Endothelial cell of umbilical vein (primary cell): ENCODE measurements at regions not wholly inside any gene's neighbourhood (a gene's known extent, or its start where the extent isn't known, plus 50 kb on each side); places are given as distances from the start of the nearest gene placed in this dataset.

Experiments used
- BruUV-seq: library from RNA; stranded (reverse); fragments of 400-500 nt; replicated peaks from 2 replicates; lab custom pipeline; 2021; lab: Mats Ljungman, UMichigan
- CTCF ChIA-PET: fragments of 300-600, 350-600 bp; sonication (Branson Sonifier 250); formaldehyde crosslinking; loops from one replicate; lab custom pipeline; 2021; ENCODE audit warnings: antibody characterized with exemption, inconsistent platforms; lab: Charles Lee
- POLR2A ChIA-PET: fragments of 300-600, 350-600 bp; sonication (Branson Sonifier 250); formaldehyde crosslinking; loops from one replicate; lab custom pipeline; 2021; ENCODE audit warnings: antibody characterized with exemption, inconsistent platforms; lab: Charles Lee
- DNase-seq: peaks from one replicate; pipeline ENCODE4 v3.0.0-alpha.2; 2011; ENCODE audit warnings: low read depth, low spot score
- FAIRE-seq: peaks from 2 replicates; lab custom pipeline; 2011; peaks lifted over from hg19 to GRCh38; lab: Jason Lieb, UNC
- H2AFZ ChIP-seq: 2 replicates; pipeline ENCODE4 v1.6.0; 2012; ENCODE audit warnings: low read depth, low read length, control low read depth, inconsistent platforms
- H3K27ac ChIP-seq: 2 replicates; pipeline ENCODE4 v1.5.1; 2011; ENCODE audit warnings: low read depth, mild to moderate bottlenecking, control low read depth, low read length, moderate library complexity; ENCODE audit not compliant: insufficient read depth
- H3K27me3 ChIP-seq, 2 experiments: 2 replicates each; pipeline versions ENCODE4 v1.6.0 to v1.6.1; 2011; ENCODE audit warnings: low read length in 2 of 2, mixed read lengths in 1 of 2; ENCODE audit not compliant: control insufficient read depth in 2 of 2, insufficient read depth in 2 of 2
- H3K36me3 ChIP-seq, 2 experiments: 2 replicates in 1 of 2; 3 replicates in 1 of 2; pipeline ENCODE4 v1.5.1; 2011; ENCODE audit warnings: low read length in 2 of 2, mild to moderate bottlenecking in 1 of 2, moderate library complexity in 1 of 2; ENCODE audit not compliant: control insufficient read depth in 2 of 2, insufficient read depth in 2 of 2; ENCODE audit errors: extremely low read depth in 1 of 2
- H3K4me1 ChIP-seq: 3 replicates; pipeline ENCODE4 v1.5.1; 2011; ENCODE audit warnings: mild to moderate bottlenecking, low read length; ENCODE audit not compliant: control insufficient read depth, insufficient read depth; ENCODE audit errors: extremely low read depth
- H3K4me2 ChIP-seq: 2 replicates; pipeline ENCODE4 v1.6.1; 2011; ENCODE audit warnings: low read length, control low read depth, mixed read lengths; ENCODE audit not compliant: insufficient read depth
- H3K4me3 ChIP-seq, 3 experiments: fragments of 200-600 bp in 1 of 3; sonication (generic), shearing (Covaris generic) in 1 of 3; replicated peaks in 1 of 3; 2 replicates each; pipeline ENCODE4 v1.5.1; 2011 to 2016; ENCODE audit warnings: control low read depth in 3 of 3, low read length in 3 of 3, mild to moderate bottlenecking in 2 of 3, inconsistent platforms in 1 of 3, low read depth in 1 of 3, moderate library complexity in 1 of 3; ENCODE audit not compliant: insufficient read depth in 1 of 3
- H3K79me2 ChIP-seq: 2 replicates; pipeline ENCODE4 v1.6.0; 2012; ENCODE audit warnings: low read length, inconsistent platforms; ENCODE audit not compliant: control insufficient read depth, insufficient read depth
- H3K9ac ChIP-seq: replicated peaks from 2 replicates; pipeline ENCODE3; 2011; ENCODE audit warnings: low read length, control low read depth; ENCODE audit not compliant: insufficient read depth; ENCODE audit errors: extremely low read depth
- H3K9me1 ChIP-seq: replicated peaks from 3 replicates; pipeline ENCODE4 v1.6.0; 2011; ENCODE audit warnings: mild to moderate bottlenecking, low read length; ENCODE audit not compliant: control insufficient read depth, insufficient read depth; ENCODE audit errors: extremely low read depth
- H3K9me3 ChIP-seq: replicated peaks from 2 replicates; pipeline ENCODE4 v1.5.1; 2012; ENCODE audit warnings: low read length, inconsistent platforms; ENCODE audit not compliant: control insufficient read depth, insufficient read depth
- H4K20me1 ChIP-seq: replicated peaks from 2 replicates; pipeline ENCODE3; 2011; ENCODE audit warnings: mild to moderate bottlenecking, low read length; ENCODE audit not compliant: control insufficient read depth, insufficient read depth; ENCODE audit errors: extremely low read depth
- CTCF ChIP-seq, 2 donors: IDR thresholded peaks; 1 replicate in 1 of 2; 2 replicates in 1 of 2; pipeline ENCODE4 v1.5.1; 2011; ENCODE audit warnings: low read length in 2 of 2, mild to moderate bottlenecking in 2 of 2, moderate library complexity in 2 of 2, control low read depth in 1 of 2, inconsistent platforms in 1 of 2, low read depth in 1 of 2; ENCODE audit not compliant: insufficient read depth in 1 of 2; ENCODE audit errors: extremely low read depth in 1 of 2
- EZH2 ChIP-seq: IDR thresholded peaks from 2 replicates; pipeline ENCODE4 v1.6.1; 2012; ENCODE audit warnings: borderline replicate concordance, low read depth, mild to moderate bottlenecking, moderate library complexity, low read length, inconsistent platforms; ENCODE audit not compliant: severe bottlenecking
- FOS ChIP-seq: IDR thresholded peaks from 2 replicates; pipeline ENCODE4 v1.6.1; 2011; ENCODE audit warnings: mild to moderate bottlenecking, low read length, moderate library complexity, borderline replicate concordance; ENCODE audit not compliant: insufficient read depth
- GATA2 ChIP-seq: IDR thresholded peaks from 2 replicates; pipeline ENCODE4 v1.7.0; 2011; ENCODE audit warnings: low read depth, mild to moderate bottlenecking, moderate library complexity, mixed read lengths, low read length; ENCODE audit not compliant: insufficient read length, insufficient read depth
- JUN ChIP-seq: IDR thresholded peaks from 2 replicates; pipeline ENCODE4 v1.6.1; 2011; ENCODE audit warnings: borderline replicate concordance, low read depth; ENCODE audit not compliant: insufficient read length, insufficient read depth
- MYC ChIP-seq: IDR thresholded peaks from one replicate; pipeline ENCODE4 v1.6.1; 2011; ENCODE audit warnings: mild to moderate bottlenecking, low read depth, low read length
- POLR2A ChIP-seq: IDR thresholded peaks from 2 replicates; pipeline ENCODE4 v1.6.1; 2012; ENCODE audit warnings: low read depth, mild to moderate bottlenecking, control low read depth, low read length
- POLR2AphosphoS5 ChIP-seq: IDR thresholded peaks from 2 replicates; pipeline ENCODE4 v1.6.1; 2012; ENCODE audit warnings: low read depth, mild to moderate bottlenecking, control low read depth, low read length, moderate library complexity; ENCODE audit not compliant: insufficient read depth
- dilution Hi-C: fragments of 300-500 bp; cut with MboI; formaldehyde crosslinking; loops from one replicate; pipeline ENCODE4 v1.15.0; 2019; ENCODE audit warnings: low sequenced_read_pairs; ENCODE audit not compliant: extremely low pct_ligation_motif_present
- intact Hi-C: fragments of 100-400 bp; cut with micrococcal nuclease; formaldehyde crosslinking; loops from one replicate; pipeline ENCODE4 v1.10.0; 2022
- TF ChIP-seq, protein P1 (sequence below): IDR thresholded peaks from 2 replicates; pipeline ENCODE4 v1.6.1; 2011; ENCODE audit not compliant: insufficient read depth, insufficient read length

DNA sequence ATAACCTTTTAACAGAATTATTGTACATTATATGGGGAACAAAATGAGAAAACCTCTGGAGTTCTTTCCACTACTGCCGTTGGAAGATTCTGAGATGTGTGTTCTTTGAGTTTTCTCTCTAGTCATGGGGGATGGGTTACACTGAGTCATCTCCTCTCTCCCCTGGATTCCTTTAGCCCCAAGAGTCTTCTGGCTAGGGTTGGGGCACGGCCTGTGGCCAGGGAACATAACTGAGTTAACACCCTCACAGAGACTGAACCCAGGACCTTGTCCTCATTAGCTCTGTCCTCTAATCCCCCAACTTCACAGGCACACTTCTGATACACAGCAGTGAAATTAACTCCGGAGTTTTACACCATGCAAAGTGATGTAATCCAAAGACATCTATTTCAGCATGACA, 142.3 kb upstream of the F9 start:
- FAIRE-seq: no peak
- intact Hi-C loops (no loop called here), dilution Hi-C loops (no loop called here)
- no peak overlapping the region for H2AFZ ChIP-seq
- H3K9me1 ChIP-seq: no peaks in the 10 kb centered on the region
- H3K9me3 ChIP-seq: no peaks in the 10 kb centered on the region
- ChIA-PET POLR2A (no interaction called here), CTCF (no interaction called here)
- H3K4me1 ChIP-seq: no peaks in the 10 kb centered on the region
- H3K27me3 ChIP-seq: no peaks in the 10 kb centered on the region
- H3K4me3 ChIP-seq: no peak overlapping the region
- H3K9ac ChIP-seq: no peak overlapping the region
- no peaks in the 10 kb centered on the region for H3K79me2 ChIP-seq
- no peak for TF ChIP-seq CTCF (IDR thresholded peaks at IDR 0.05; ENCODE audit: extremely low read depth in 1 of 2, insufficient read depth in 1 of 2, low read depth in 1 of 2, low read length in 2 of 2)
- no peak for TF ChIP-seq EZH2
- no peak for TF ChIP-seq POLR2AphosphoS5
- TF ChIP-seq JUN: no peak
- H3K27ac ChIP-seq: no peak overlapping the region
- no peaks in the 10 kb centered on the region for H4K20me1 ChIP-seq
- BruUV-seq: no TSS peak
- DNase-seq: no peak
- no peak overlapping the region for H3K4me2 ChIP-seq
- no peaks in the 10 kb centered on the region for H3K36me3 ChIP-seq

DNA sequence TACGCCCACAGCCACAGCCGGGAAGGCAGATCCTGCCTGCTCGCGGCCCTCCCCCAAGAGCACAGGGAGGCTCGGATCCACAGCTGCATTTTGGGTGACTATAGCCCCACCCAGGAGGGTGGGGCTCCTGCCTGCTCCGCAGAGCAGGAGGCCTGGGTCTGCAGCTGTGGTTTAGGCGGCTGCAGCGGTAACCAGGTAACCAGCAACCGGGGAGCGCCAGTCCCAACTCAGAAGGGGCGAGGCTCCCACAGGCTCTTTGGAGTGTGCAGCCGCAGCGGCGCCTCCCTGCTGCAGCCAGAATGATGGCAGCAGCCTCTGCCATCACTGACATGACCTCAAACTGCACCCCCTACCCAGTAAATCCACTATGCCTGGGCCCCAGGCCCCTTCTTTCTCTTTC, 148.0 kb upstream of the F9 start:
- Histone ChIP-seq H3K79me2 (no peaks in the 10 kb centered on the region), H4K20me1 (no peaks in the 10 kb centered on the region), H3K27ac (no peak overlapping the region), H3K36me3 (no peaks in the 10 kb centered on the region), H3K4me1 (no peaks in the 10 kb centered on the region), H3K4me3 (no peak overlapping the region), H3K9me1 (no peaks in the 10 kb centered on the region), H3K27me3 (no peaks in the 10 kb centered on the region), H3K9ac (no peak overlapping the region), H3K4me2 (no peak overlapping the region), H2AFZ (no peak overlapping the region), H3K9me3 (no peaks in the 10 kb centered on the region)
- BruUV-seq: no TSS peak
- ChIA-PET CTCF (no interaction called here), POLR2A (no interaction called here)
- FAIRE-seq (no peak), DNase-seq (no peak)
- intact Hi-C loops: no loop called here
- dilution Hi-C loops: no loop called here
- TF ChIP-seq FOS (no peak), JUN (no peak), POLR2AphosphoS5 (no peak), GATA2 (no peak), POLR2A (no peak), CTCF (IDR thresholded peaks at IDR 0.05; ENCODE audit: extremely low read depth in 1 of 2, insufficient read depth in 1 of 2, low read depth in 1 of 2, low read length in 2 of 2) (no peak), EZH2 (no peak), MYC (no peak)
- TF ChIP-seq, protein P1, sequence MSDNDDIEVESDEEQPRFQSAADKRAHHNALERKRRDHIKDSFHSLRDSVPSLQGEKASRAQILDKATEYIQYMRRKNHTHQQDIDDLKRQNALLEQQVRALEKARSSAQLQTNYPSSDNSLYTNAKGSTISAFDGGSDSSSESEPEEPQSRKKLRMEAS: no peak
